G401.6 (cell line): ENCODE measurements at regions not wholly inside any gene's neighbourhood (a gene's known extent, or its start where the extent isn't known, plus 50 kb on each side); places are given as distances from the start of the nearest gene placed in this dataset.

ENCODE experiments used
- FAIRE-seq: peaks from 2 replicates; lab custom pipeline; 2012; peaks lifted over from hg19 to GRCh38; lab: Jason Lieb, UNC

DNA sequence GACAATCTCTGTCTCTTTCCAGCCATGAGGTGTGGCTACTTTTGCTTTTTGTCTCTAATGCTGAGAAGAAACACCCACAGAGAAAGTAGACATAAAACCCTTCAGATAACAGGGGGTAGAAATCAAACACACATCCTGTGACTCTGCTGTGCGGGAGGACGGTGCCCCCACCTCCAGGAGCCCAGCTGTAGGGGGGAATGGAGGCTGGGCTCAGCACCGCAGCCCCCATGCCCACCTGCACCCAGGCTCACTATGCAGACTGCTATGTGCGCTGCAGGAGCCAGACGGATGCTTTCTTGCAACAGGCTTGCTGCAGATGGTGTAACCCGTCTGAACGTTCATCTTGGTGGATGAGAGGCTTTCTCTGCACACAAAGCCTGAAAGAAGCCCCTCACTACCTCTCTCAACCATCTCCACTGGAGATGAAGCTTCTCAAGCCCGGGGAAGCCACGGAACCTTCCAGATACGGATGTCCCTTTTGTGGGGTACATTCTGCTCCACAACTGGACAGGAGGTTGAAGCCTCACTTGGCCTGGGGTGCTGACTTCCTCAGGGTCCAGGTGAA, 207.2 kb downstream of the GADD45G start:
- no peak for FAIRE-seq

DNA sequence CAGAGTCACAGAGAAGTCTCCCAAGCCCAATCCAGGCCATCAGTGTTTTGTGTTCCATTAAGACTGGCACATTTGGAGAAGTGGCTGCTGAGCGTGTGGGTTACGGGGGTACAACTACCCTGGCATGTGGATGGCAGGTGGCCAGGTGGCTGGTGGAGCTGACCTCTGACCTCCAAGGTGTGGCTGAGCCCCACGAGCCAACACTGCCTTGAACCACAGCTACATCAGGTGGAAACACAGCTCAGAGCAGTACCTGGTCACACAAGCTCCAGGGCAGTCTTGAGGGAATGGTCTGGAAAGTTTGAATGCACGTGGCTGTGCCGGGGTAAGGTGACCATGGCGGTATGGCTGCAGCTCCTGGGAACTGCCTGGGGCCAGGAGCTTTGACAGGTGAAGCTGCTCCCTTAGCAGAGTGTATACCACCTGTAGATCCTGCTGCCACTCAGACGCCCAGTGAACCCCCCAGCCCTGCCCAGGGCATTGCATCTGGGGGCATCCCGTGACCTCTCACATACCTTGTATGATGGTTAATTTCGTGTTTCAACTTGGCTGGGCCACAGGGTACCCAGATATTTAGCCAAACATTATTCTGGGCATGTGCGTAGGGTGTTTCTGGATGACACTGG, 207.9 kb downstream of the GADD45G start:
- FAIRE-seq = no peak

- FAIRE-seq = no peak
Observed at GRCh38 chr9:89813482-89813881, 208.7 kb downstream of the GADD45G start.

DNA sequence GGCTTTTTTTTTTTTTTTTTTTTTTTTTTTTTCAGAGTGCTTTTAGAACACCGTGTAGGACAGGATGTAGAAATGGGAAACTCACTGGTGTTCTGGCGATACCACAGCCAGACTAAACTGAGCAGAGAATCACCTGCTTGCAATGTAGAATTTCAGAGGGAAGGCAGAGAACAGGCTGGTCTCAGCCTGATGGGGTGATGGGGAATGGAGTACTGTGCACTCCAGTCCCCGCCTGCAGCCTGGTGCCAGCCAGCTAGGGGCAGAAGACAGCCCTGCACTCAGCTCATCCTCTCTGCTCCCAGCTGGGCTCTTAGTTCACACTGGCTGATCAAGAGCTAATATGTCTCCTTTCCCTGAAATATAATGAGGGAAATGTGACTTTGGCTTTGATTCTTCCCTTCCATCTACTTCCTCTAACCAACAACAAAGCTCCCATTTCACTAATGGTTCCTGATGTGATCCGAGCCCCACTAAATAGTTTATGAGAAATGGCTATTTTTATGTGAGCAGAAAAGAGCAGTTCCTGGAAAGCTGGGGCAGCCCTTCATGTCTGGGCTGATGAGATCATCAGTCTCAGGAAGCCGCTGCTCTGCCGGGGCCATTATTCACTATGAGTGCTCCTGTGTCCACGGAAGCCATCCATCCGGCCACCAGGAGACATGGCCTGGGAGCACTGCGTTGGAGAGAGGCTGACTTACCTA, 209.7 kb downstream of the GADD45G start:
- FAIRE-seq = no peak

- FAIRE-seq = no peak
Observed at GRCh38 chr9:89815061-89815902, 210.5 kb downstream of the GADD45G start.

GRCh38 chr9:89815903-89816573, 211.2 kb downstream of the GADD45G start:
- no peak for FAIRE-seq

DNA sequence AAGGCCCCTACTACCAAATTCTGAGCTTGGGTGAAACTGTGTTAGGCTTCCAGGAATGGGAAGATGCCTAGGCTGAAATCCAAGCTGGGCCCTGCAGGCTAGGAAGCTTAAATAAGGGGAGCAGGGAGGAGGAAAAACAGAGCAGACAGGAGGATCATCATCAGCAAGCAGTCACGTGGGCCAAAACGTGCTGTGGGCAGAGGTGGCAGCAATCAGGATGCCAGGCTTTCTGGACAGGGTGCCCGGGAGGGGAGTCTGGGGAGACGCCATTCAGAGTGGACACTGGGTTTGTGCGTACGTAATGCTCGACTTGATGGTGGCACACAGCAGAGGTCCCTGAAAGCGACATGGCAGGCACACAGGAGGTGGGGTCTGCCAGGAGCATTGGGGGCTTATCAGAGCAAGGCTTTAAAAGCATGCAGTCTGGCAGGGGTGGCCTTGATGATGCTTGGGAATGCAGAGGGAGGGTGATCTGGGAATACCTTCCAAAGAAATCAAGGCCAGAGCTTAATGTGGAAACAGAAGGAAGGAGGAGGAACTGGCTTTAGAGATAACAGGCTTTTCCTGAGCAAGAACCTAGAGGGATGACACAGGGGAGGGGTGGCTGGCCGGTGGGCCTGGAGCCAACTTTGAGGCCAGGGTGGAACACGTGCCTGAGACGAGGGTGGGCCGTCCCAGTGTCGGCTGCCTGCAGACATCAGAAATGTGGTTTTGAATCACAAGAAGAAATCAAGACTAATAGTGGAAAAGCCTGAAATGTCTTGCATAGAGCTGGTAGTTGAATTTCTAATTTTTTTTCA, 212.5 kb downstream of the GADD45G start:
- FAIRE-seq = no peak

DNA sequence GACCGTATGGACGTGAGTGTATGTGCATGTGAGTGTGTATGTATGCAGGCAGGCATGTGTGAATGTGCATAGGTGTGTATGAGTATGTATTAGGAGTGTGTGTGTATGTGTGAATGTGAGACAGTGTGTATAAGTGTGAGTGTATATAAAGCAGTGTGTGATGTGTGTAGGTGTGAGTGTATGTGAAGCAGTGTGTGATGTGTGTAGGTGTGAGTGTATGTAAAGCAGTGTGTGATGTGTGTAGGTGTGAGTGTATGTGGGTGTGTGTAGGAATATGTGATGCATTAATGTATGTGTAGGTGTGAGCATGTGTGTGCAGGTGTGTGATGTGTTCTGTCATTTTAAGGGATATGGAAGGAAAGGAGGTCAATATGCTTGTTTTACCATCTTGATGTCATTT, 215.5 kb downstream of the GADD45G start:
- FAIRE-seq = no peak

- no peak for FAIRE-seq
Observed at GRCh38 chr9:89821081-89821480, 216.3 kb downstream of the GADD45G start.

DNA sequence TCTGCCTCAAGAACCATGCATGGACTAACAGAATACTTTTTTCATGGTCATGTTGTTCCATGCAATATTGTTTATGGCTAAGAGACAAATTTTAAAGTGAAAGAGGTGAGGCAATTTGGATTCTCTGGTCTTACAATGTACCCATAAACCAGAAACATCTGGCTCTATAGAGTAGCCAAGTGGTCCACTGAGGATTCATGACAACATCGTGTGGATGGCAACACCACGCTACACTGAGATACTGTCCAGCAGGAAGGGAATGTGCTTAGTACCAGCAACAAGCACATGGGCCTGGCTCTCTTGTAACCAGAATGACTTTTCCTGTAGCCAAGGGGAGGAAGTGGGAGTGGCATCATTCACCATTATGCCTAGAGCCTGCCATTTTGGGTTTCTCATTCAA, 218.2 kb downstream of the GADD45G start:
- no peak for FAIRE-seq

- FAIRE-seq = no peak
Observed at GRCh38 chr9:89825669-89826068, 220.9 kb downstream of the GADD45G start.

GRCh38 chr9:89826186-89826585, 221.4 kb downstream of the GADD45G start:
- FAIRE-seq = no peak

- no peak for FAIRE-seq
Observed at GRCh38 chr9:89829346-89829745, 224.5 kb downstream of the GADD45G start.

- FAIRE-seq = no peak
Observed at GRCh38 chr9:89835666-89836065, 230.9 kb downstream of the GADD45G start.

- FAIRE-seq = no peak
Observed at GRCh38 chr9:89837162-89837933, 232.5 kb downstream of the GADD45G start.

DNA sequence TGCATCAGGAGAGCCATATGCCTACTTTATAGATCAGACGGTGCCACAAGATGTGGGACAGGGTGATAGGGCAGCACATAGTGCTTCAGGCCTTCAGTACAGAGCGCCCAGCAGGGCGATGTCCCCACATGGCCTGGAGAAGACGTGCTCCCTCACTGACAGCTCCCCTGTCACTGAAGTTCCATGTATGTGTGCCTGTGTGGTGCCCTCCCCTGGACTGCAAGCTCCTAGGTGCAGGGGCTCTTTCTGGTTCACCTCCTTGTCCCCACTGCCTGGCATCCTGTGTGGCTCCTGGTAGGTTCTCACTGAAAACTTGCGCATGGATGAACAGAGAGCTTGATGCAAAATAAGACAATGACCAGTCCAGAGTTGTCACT, 233.1 kb downstream of the GADD45G start:
- no peak for FAIRE-seq

GRCh38 chr9:89838621-89839020, 233.8 kb downstream of the GADD45G start:
- FAIRE-seq = no peak

GRCh38 chr9:89839449-89839848, 234.6 kb downstream of the GADD45G start:
- no peak for FAIRE-seq

DNA sequence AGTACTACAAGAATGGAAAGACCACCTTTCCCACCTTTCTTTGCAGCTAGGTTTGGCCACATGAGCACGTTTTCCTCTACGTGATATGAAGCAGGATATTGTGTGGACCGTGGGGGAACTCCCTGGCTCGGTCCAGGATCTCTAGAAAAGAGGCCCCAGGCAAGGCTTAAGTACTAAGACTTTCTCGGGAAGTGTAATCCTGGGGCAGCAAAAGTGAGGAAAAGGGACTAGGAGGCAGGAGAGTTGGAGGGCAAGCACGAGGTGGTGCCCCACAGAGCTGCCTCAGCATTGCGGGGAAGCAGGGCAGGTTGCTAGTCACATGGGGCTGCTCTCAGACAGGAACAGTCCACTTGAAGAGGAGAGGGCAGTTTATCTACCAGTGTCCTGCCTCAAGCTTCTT, 235.1 kb downstream of the GADD45G start:
- FAIRE-seq = no peak

DNA sequence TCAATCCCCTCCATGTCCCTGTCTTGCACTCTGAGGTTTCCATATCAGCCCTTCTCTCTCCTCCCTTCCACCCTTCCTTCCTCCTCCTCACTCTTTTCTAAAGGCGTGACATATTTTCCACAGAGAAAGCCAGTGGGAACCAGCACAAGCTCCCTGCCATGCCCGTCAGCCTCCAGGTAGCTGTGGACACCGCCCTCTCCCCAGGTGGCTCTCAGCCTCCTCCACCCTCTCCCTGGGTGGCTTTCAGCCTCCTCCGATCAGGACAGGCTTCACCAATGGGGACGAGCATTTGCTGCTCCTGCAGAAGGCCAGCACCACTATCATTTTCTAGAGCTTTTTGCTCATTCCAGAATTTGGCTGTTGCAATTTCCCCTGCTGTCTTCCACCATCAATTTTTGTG, 236.6 kb downstream of the GADD45G start:
- no peak for FAIRE-seq

- no peak for FAIRE-seq
Observed at GRCh38 chr9:89842267-89842768, 237.5 kb downstream of the GADD45G start.
